Esophagus squamous epithelium (tissue), 4 donors: ENCODE measurements at regions not wholly inside any gene's neighbourhood (a gene's known extent, or its start where the extent isn't known, plus 50 kb on each side); places are given as distances from the start of the nearest gene placed in this dataset.

ENCODE experiments used
- POLR2A ChIP-seq, 4 donors: fragments of 450-650 bp; IDR thresholded peaks; one replicate each; pipeline ENCODE4 v1.6.1; 2017; ENCODE audit warnings: antibody characterized with exemption in 4 of 4, mild to moderate bottlenecking in 4 of 4, moderate library complexity in 3 of 4
- TF ChIP-seq, protein P1 (sequence below), 6 experiments: fragments of 450-650 bp in 4 of 6; fragments of 200-600 bp in 2 of 6; sonication (generic) in 2 of 6; IDR thresholded peaks; one replicate each; pipeline ENCODE4 v1.5.1; 2016 to 2019; ENCODE audit warnings: antibody characterized with exemption in 6 of 6, mild to moderate bottlenecking in 4 of 6, moderate library complexity in 4 of 6

DNA sequence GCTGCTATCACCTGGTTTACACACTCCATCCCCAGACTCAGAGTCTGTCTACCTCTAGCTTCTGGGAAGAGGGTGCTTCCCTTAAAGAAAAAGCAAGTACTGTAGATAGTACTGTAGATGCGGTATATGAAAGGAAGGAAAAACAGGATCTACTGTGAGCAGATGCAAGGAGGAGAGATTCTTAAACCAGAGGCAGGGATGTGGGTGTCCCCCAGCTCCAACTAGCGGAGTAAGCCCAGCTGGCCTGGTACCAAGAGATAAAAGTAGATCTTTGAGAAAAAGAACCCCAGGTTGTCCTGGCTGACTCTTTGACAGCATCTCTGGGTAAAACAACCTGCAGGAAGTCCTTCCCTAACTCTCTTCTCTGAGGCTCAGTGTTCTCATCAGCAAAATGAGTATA lies 523.7 kb upstream of the PROK2 start:
- TF ChIP-seq, protein P1, sequence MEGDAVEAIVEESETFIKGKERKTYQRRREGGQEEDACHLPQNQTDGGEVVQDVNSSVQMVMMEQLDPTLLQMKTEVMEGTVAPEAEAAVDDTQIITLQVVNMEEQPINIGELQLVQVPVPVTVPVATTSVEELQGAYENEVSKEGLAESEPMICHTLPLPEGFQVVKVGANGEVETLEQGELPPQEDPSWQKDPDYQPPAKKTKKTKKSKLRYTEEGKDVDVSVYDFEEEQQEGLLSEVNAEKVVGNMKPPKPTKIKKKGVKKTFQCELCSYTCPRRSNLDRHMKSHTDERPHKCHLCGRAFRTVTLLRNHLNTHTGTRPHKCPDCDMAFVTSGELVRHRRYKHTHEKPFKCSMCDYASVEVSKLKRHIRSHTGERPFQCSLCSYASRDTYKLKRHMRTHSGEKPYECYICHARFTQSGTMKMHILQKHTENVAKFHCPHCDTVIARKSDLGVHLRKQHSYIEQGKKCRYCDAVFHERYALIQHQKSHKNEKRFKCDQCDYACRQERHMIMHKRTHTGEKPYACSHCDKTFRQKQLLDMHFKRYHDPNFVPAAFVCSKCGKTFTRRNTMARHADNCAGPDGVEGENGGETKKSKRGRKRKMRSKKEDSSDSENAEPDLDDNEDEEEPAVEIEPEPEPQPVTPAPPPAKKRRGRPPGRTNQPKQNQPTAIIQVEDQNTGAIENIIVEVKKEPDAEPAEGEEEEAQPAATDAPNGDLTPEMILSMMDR (IDR thresholded peaks at IDR 0.05): no peak
- TF ChIP-seq POLR2A (IDR thresholded peaks at IDR 0.05): no peak
